HuH-7 (cell line): ENCODE measurements at regions not wholly inside any gene's neighbourhood (a gene's known extent, or its start where the extent isn't known, plus 50 kb on each side); places are given as distances from the start of the nearest gene placed in this dataset.
A peak's percentile ranks its signal among the peaks of the same experiment; 100 is the strongest.

Source experiments
- DNase-seq: peaks from one replicate; pipeline ENCODE4 v3.0.0; 2011; ENCODE audit warnings: low spot score

DNA sequence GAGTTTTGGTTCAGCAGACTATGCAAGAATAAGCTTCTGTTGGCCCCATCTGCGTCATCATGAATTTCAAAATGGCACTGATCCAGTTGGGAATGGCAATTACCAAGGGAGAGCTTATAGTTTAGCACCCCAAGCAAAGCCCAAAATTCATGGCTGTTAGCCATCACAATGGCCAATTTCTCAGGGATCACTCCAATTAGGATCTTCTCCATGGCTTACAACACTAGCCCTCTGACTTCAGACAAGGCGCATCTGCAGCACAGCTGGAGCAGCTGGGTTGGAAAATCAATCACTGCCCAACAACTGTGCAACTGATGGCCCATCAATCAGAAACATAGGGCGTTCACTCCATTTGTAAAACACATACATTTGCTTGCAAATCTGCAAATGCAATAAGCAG lies 273.6 kb downstream of the SRBD1 start:
- no peak for DNase-seq

DNA sequence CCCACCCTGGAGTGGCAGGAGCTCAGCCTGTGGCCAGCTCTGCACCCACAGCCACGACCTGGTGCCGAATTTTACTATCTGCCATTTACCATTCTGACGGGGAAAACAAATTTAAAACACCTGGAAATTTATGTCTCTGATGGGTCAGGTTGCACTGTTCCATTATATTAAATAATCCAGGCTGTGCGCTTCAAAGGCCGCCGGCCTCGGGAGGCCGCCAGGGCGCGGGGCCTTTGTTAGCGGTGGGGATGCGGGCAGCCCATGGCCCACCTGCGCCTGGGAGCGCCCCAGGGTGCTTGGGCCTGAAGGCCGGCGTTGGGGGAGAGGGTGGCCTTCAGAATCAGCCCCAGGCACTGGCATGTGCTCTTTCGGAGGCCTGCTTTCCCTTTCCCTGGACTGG lies 276.9 kb downstream of the SRBD1 start:
- DNase-seq, result no peak

DNA sequence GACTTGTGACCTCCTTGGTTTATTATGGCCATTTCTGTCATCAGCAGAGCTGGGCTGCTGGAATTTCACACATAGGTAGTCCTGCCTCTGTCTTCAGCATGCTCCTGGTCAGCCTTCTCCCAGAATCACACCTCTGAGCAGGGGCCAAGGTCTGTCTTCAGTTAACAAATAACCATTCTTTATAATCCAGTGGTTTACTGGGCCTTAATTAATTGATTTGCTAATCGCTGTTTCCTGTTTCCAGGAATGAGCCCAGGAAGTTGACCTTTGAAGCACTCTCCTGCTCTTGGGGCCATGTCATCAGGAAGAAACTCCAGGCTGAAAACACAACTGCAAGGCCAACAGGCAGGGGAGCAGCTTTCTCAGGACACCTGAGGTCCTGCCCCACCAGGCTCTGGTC lies 278.5 kb downstream of the SRBD1 start:
- peak; percentile 34 for DNase-seq

DNA sequence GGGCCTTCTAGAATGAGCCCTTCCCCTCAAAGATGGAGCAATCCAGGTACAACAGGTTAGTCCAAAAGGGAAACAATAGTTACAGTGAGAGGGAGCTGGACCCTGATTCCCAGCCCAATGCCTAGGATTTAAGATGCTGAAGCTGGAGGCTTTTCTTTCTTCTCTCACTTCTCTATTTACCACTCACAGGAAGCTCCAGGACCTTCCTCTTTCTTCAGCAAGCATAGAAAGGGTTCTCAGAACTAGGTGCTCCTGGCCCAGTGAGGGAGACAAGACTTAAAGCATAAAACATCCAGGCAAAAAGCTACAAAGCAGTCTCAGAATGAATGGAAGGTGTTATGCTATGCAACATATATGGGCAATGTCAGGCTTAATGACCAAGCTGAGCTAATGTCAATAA lies 279.0 kb downstream of the SRBD1 start:
- DNase-seq, result no peak

DNA sequence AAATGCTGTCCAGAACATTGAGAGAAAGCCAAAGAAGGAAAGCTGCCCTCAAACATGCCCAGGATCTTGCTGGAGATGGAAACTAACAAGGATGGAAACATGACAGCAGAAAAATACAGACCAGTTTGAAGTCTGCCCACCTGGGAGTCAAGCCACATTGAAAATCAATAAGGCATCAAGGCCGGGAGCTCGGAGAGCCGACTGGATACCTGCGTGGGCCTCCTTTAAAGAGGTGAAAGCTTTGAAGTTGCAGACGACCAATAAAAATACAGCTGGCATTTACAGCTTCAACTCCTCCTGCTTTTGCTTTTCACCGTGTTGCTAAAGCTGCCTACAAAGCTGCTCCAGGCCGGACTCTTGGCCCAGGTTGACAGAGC lies 279.7 kb downstream of the SRBD1 start:
- DNase-seq, result no peak

DNA sequence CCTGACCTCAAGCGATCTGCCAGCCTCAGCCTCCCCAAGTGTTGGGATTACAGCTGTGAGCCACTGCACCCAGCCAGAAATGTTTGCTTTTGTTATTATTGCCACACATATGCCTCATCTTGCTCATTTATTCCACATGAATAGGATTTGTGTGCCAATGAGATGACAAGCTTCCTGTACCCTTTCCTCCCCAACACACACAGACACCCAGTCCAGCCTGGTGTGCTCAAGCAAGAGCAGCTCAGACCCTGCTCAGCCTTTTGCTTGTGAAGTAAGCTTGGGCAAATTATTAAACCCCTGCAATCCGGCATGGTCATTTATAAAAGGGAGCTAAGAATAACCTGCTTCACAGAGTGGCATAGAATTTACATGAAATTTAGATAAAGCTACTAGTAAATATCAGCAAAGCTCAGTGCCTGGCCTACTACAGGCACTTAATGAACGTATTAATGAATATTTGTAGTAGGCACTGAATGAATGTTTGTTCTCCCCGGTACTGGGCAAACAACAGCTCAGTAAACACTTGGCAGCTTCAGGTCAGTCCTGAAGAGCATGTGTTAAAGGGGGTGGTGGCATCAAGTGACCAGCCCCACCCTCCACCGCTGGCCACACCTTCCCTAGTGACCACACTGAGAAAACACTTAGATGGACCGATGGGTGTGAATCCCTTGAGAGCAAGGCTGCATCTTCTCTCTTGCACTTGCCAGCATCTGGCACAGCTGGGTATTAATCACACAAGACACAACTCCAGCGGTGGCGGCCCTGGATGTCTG lies 280.2 kb downstream of the SRBD1 start:
- peak; percentile 30 for DNase-seq

DNA sequence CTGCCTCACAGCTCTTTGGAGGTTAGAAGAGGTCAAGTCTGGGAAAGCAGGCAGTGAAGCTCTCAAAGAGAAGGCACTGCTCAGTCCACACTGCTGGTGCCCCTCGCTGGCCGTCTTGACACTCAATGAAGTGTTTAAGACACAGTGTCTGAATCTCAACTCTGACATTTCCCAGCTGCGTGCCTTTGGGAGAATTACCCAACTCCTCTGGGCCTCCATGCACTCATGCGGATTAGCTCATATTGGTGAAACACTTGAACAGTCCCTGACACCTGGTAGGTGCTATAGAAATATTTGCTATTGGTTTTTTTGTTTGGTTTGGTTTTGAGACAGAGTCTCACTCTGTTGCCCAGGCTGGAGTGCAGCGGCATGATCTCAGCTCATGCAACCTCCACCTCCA lies 281.0 kb downstream of the SRBD1 start:
- no peak for DNase-seq

DNA sequence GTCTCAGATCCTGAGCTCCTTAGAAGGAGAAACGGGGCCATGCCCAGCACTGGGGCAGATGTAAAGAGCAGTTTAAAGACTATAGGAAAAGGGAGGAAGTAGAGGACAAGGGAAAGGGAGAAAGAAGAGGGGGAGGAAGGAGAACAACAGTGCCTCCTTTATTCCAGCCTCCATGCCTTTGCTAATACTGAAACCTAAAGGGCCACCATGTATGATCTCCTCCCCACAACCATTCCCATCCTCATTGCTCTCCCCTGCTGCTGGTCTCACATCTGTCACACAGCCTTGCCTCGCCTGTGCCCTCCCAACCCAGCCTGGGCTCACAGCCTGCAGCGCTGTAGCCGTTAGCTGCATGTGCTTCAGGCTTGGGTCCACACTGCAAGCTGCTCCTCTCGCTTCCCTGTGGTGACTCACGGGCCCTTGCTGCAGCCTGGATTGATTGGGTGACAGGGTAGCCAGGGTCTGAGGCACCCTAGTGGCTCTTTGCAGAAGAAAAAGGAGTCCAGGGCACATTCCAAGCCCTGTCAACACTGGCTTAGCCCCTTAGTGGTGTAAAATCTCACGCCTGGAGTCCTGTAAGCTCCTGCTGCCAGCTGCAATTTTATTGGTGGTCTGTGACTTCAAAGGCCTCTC lies 281.9 kb downstream of the SRBD1 start:
- DNase-seq, result peak; percentile 38

DNA sequence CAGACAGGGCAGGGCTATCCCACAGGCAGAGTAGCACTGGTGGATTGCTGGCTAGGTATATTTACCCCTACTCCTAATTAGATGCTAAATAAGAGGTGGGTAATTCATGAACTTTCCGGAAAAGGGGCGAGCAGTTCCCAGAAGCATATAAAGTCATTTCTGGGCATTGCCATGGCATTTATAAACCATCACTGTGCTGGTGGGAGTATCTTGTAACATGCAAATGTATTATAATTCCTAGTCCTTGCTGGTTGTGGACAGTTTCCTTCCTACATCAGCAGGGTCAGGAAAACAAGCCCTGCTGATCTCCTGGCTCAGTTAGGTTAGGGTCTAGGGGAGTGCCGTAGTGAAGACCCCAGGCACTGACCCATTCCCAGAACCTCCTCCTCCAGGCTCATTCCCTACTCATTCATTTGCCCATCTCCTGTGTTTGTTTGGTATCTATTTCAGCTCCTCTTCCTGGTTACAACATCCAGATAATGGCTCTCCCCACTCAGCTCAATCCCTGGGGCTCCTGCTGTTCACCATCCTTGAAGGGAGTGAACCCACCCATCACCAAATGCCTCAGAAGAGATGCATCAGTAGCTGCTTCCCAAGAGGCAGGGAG lies 282.7 kb downstream of the SRBD1 start:
- DNase-seq, result no peak

DNA sequence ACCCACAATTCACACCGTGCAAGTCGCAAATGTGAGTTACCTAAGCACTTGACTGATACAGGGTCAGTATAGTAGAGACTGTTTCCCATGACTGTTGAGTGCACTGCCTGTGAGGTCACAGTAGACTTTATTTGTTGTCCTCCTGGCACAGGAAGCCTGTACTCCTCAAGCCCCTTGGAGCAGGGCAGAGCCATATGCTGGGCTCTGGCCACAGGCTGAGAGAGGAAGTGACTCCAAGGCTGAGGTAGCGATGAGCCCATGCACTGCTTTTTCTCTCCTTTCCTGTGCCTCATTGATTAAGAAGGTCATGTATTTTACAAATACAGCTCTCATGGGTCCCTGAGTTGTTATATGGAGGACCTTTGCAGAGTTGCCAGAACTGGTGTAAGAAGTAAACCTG lies 287.7 kb downstream of the SRBD1 start:
- no peak for DNase-seq

DNA sequence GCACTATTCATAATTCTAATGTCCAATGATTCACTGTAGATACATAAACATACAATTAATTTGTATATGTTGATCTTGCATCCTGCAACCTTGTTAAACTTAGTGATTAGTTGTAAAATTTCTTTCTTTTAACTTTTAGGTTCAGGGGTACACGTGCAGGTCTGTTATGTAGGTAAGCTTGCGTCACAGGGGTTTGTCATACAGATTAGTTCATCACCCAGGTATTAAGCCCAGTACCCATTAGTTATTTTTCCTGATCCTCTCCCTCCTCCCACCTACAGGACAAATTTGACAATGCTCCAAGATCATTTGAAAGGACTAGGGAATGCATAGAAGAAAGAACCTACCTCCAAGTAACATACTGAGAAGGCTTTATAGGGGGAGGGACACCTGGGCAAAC lies 290.1 kb downstream of the SRBD1 start:
- DNase-seq, result no peak

DNA sequence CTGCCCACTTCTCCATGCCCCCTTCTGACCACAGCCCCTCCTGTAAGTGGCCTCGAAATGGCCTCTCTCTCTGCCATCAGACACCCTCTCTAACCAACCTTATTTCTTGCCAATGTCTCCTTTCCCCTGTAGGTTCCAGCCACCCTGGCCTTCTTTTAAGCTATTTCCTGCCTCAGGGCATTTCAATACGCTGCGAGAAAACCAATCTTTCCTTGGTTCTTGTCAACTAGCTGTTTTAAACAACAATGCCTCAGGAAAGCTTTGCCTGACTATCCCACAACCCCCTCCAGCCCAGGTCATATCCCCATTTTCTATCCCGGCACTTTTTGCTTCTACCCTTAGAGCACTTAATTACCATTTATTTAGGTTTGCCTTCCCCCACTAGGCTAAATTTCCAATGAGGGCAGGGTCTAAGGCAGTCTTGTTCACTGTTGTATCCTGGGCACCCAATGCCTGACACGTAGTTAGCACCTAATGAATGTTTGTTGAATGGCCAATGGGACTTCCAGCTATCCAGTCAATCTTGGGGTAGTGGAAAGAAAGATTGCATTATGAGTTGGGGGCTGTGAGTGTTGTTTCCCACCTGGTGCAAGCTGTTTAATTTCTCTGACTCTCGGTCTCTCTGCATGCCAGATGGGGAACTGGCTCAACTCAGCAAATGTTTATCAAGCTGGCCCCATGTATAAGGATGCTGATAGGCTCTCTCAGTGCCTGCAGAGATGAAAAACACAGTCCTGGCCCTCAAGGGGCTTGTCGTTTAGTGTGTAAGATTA lies 291.2 kb downstream of the SRBD1 start:
- DNase-seq, result no peak

DNA sequence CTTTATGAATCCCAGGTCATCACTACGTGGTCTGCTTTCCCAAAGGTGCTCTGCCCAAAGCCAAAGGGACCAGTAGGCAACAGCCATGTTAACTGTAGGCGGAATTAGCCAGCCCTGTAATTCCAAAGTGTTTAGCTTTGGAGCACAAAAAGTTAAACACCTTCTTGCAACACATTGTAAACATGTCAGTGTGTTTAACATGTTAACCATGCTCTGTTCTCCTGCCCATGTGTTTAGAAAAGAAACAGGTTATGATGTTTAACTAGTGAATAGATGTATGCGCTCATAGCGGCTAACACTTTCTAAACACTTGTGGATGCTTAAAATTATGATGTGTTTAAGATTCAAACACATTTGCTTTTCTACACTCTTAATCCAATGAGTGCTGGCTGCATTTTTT lies 292.4 kb downstream of the SRBD1 start:
- DNase-seq, result no peak

DNA sequence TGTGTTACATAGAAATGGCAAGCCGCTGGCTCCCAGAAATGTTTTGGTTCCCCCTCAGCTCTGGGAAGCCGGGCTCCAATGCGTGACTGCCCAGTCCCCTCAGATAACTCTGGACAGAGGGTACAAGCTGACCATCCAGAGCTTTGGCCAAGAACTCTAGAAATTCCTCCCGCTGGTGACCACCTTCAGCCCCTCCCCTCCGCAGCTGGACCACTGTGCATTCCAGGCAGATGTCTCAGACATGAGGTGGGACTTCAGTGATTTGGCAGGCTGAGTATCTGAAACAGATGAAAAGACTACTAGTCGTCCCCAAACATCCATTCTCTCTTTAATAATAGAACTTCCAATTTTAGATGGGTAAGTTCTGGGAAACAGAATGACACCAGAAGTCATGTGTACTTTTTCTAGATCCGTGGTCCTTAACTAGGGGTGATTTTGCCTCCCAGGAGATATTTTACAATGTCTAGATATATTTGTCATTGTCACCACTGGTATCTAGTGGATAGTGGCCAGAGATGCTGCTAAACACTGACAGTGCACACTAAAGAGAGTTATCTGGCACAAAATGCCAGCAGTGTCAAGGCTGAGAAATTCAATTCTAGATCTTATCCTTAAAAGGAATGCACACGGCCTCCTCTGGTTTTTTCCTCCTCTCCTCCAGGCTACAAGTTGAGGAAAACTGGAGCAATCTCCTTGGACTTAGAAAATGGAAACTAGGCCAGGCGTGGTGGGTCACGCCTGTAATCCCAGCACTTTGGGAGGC lies 294.3 kb downstream of the SRBD1 start:
- no peak for DNase-seq

DNA sequence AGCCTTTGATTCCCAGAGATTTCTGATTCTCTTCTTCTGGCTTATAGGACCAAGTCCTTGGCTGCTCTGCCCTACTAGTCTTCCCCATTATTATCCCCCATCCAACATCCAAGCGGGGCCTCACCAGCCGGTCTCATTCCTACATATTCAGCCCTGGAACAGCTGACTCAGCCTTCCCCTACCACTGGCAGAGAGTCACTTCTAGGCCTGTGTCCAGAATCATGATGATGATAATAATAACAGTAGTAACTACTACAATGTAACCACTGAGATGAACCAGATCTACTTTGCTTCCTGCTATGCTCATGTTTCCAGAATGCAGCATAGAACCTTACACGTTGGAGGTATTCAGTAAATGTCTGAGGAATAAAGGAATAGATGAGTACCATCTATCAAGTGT lies 295.2 kb downstream of the SRBD1 start:
- no peak for DNase-seq

DNA sequence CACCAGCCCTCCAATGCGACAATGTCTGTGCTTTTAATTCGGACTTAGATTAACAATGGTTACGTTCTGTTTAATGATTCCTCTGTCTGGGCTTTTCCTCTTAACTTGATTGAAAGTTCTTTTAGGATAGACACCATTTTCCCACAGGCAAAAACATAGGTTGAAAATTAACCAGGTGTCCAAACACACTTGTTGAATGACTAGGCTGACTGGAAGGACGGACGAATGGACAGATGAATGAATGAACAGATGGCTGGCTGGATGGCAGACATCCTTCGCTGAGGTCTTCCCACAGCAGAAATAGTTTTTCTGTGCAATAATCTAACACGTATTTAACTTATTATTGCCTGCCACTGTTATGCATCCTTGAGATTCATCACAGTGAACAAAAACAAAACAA lies 298.8 kb downstream of the SRBD1 start:
- no peak for DNase-seq

DNA sequence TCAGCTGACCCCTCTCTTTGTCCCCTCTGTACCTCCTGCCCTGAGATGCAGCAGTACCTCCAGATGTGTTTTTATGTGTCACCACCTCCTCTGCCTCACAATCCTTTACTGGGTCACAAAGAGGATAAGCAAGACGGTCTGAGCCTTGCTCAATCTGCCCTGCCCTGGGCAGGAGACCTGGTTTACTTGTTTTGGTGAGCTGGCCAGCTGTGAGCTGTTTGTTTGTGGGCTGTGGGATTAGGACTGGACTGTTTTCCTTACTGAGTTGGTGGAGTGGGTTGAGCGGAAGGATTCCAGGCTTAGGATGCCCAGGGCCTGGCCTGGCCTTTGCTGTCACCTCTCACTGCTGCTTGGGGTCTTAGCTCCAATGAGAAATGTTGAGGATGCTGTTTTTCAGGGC lies 299.5 kb downstream of the SRBD1 start:
- DNase-seq, result no peak

DNA sequence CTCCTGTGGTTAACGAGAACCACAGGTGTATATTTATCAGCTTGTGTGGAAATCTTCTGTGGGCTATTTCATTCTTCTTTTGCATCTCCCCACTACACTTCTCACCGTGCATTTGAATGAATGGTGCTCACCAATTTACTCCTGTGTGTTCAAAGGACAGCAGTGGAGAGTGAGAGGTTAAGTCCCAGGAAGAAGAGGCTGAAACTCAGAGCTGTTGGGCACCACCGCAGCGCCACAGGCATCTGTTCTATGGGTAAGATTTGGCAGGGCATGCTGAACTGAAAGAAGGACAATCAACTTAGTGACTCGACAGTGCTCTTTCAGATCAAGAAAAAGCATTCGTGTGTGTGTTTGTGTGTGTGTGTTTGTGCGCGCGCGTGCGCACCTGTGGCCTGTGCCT lies 297.9 kb upstream of the SIX2 start:
- DNase-seq, result no peak

DNA sequence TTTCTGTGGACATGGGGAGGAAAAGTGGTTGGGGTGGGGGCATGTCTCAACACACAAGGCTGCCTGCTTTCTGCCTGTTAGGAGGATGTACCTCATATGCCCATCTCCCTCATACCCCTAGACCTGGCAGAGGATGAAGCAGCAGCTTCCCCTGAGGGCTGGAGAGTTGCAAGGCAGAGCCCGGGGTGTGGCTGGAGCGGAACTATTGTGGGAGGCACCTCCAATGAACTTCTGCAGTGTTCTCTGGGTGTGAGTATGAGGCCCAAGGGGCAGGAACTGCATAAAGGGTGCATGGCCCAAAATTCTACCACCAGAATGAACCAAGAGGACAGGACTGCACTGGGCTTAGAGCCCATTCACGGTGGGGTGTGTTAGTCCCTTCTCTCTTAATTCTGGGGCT lies 296.3 kb upstream of the SIX2 start:
- no peak for DNase-seq

DNA sequence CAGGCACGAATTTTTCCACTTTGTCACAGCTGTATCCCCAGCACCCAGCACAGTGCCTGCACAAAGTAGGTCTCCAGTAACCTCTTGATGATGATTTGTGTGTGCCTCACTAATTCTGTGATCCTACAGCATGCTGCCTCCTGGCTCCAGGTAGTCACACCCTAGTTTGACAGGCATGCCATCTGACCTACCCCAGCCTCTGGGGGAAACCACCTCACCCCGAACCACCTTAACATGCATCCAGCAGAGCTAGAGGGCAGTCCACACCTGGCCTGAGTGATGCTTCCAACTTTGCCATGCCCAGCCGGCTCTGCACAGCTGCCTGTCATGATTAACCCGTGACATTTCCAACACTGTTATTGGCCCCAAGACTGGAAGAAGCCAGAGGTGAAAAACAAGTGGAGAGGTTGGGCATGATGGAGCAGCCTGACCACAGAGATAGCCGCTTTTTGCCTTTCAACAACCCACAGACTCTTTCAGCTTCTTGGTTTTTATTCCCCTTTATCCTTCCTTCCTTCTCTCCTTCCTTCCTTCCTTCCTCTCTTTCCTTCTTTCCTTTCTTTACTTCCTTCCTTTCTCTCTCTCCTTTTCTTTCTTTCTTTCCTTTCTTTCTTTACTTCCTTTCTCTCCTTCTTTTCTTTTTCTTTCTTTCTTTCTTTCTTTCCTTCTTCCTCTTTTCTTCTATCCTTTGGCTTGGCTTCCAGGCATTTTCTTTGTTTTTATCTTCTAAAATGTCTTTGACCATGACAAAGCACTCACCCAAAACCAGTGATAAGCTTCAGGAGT lies 294.4 kb upstream of the SIX2 start:
- DNase-seq, result no peak
